GM12878 (cell line): ENCODE measurements at regions not wholly inside any gene's neighbourhood (a gene's known extent, or its start where the extent isn't known, plus 50 kb on each side); places are given as distances from the start of the nearest gene placed in this dataset.

ENCODE experiments used
- BACH1 ChIP-seq: fragments of 450-650 bp; IDR thresholded peaks from 2 replicates; pipeline ENCODE4 v1.6.1; 2017; ENCODE audit warnings: mild to moderate bottlenecking, borderline replicate concordance
- BCL11A ChIP-seq: IDR thresholded peaks from 2 replicates; pipeline ENCODE4 v1.6.1; 2011; ENCODE audit warnings: low read depth, low read length
- CBX3 ChIP-seq: fragments of 200-600 bp; sonication (generic); IDR thresholded peaks from 2 replicates; pipeline ENCODE4 v1.6.1; 2016; ENCODE audit warnings: low read depth, borderline replicate concordance
- ESRRA ChIP-seq: IDR thresholded peaks from 2 replicates; pipeline ENCODE4 v1.6.1; 2012; ENCODE audit warnings: mild to moderate bottlenecking, low read length, improper control_type of control experiment
- HDAC2 ChIP-seq: fragments of 200-600 bp; sonication (generic); IDR thresholded peaks from 2 replicates; pipeline ENCODE4 v1.6.1; 2017
- IKZF1 ChIP-seq: fragments of 450-650 bp; conservative IDR thresholded peaks from 2 replicates; pipeline ENCODE4 v1.6.1; 2017; ENCODE audit warnings: antibody characterized with exemption, mild to moderate bottlenecking
- KDM1A ChIP-seq: fragments of 200-600 bp; sonication (generic); IDR thresholded peaks from 2 replicates; pipeline ENCODE4 v1.6.1; 2016; ENCODE audit warnings: borderline replicate concordance
- NFXL1 ChIP-seq: fragments of 450-650 bp; IDR thresholded peaks from 2 replicates; pipeline ENCODE4 v1.6.1; 2017; ENCODE audit warnings: antibody characterized with exemption, mild to moderate bottlenecking, borderline replicate concordance
- NKRF ChIP-seq: fragments of 450-650 bp; conservative IDR thresholded peaks from 2 replicates; pipeline ENCODE4 v1.6.1; 2017; ENCODE audit warnings: mild to moderate bottlenecking, moderate library complexity
- NR2F1 ChIP-seq: fragments of 450-650 bp; conservative IDR thresholded peaks from 2 replicates; pipeline ENCODE4 v1.6.1; 2017; ENCODE audit warnings: mild to moderate bottlenecking
- POU2F2 ChIP-seq: IDR thresholded peaks from 3 replicates; pipeline ENCODE4 v1.6.1; 2011; ENCODE audit warnings: low read depth, mild to moderate bottlenecking, low read length, borderline replicate concordance
- RBBP5 ChIP-seq: fragments of 200-600 bp; sonication (generic); conservative IDR thresholded peaks from 2 replicates; pipeline ENCODE4 v1.6.1; 2016
- RUNX3 ChIP-seq: IDR thresholded peaks from 2 replicates; pipeline ENCODE4 v1.6.1; 2012; ENCODE audit warnings: low read length, inconsistent platforms
- SIN3A ChIP-seq: IDR thresholded peaks from 2 replicates; pipeline ENCODE4 v1.6.1; 2012; ENCODE audit warnings: low read depth, low read length, improper control_type of control experiment
- SKIL ChIP-seq: fragments of 450-650 bp; IDR thresholded peaks from 2 replicates; pipeline ENCODE4 v1.6.1; 2017; ENCODE audit warnings: mild to moderate bottlenecking, low read depth, inconsistent platforms; ENCODE audit not compliant: poor library complexity, severe bottlenecking
- SREBF2 ChIP-seq: IDR thresholded peaks from 2 replicates; pipeline ENCODE4 v1.6.1; 2012; ENCODE audit warnings: mild to moderate bottlenecking, low read length
- ZBED1 ChIP-seq: IDR thresholded peaks from 2 replicates; pipeline ENCODE4 v1.6.1; 2016; ENCODE audit warnings: borderline replicate concordance
- ZBTB40 ChIP-seq: fragments of 450-650 bp; IDR thresholded peaks from 2 replicates; pipeline ENCODE4 v1.6.1; 2016; ENCODE audit warnings: mild to moderate bottlenecking, moderate library complexity, borderline replicate concordance
- ZNF24 ChIP-seq: fragments of 450-650 bp; IDR thresholded peaks from 2 replicates; pipeline ENCODE4 v1.6.1; 2017; ENCODE audit warnings: antibody characterized with exemption, mild to moderate bottlenecking
- ZNF274 ChIP-seq: IDR thresholded peaks from one replicate; pipeline ENCODE4 v1.8.0; 2011; ENCODE audit not compliant: insufficient read length, insufficient read depth
- ZNF622 ChIP-seq: fragments of 450-650 bp; IDR thresholded peaks from 2 replicates; pipeline ENCODE4 v1.6.1; 2017; ENCODE audit warnings: mild to moderate bottlenecking, inconsistent platforms

GRCh38 chrX:38881066-38881465 lies 79.8 kb downstream of the MID1IP1 start (continued):
- TF ChIP-seq NKRF = no peak
- TF ChIP-seq HDAC2 = no peak
- 0 out of 2 replicates have a peak, but pooled peaks have one; percentile 6 for TF ChIP-seq NR2F1
- 0 out of 2 replicates have a peak, but pooled peaks have one; percentile 15 for TF ChIP-seq IKZF1
- no peak for TF ChIP-seq ZNF622
- no peak for TF ChIP-seq ZBED1
- TF ChIP-seq NFXL1 = no peak
- no peak for TF ChIP-seq RBBP5
- no peak for TF ChIP-seq ESRRA
- TF ChIP-seq KDM1A = no peak
- TF ChIP-seq ZNF274 = no peak
- TF ChIP-seq SKIL = no peak
- TF ChIP-seq ZBTB40 = no peak
- no peak for TF ChIP-seq BACH1
- TF ChIP-seq SREBF2 = no peak
- TF ChIP-seq CBX3 = no peak
- TF ChIP-seq RUNX3 = peak; percentile 28; the same call in 1 of the 2 replicates
- peak; percentile 60; the same call in 1 of the 3 replicates for TF ChIP-seq POU2F2
- peak; percentile 94 for TF ChIP-seq ZNF24
- TF ChIP-seq BCL11A = 0 out of 2 replicates have a peak, but pooled peaks have one; percentile 9
- no peak for TF ChIP-seq SIN3A
